Small intestine (tissue), 7 donors: ENCODE measurements at regions not wholly inside any gene's neighbourhood (a gene's known extent, or its start where the extent isn't known, plus 50 kb on each side); places are given as distances from the start of the nearest gene placed in this dataset.
"Not testable (repeated sequence)": the region's sequence is repeated elsewhere in the genome, so short reads cannot be mapped to it uniquely, and the experiment has no call there.

Experiments used
- DNase-seq, 2 donors: peaks; one replicate each; pipeline versions ENCODE4 v3.0.0 to v3.0.0-alpha.2; 2013
- FAIRE-seq: peaks from 2 replicates; lab custom pipeline; 2012; peaks lifted over from hg19 to GRCh38; lab: Jason Lieb, UNC
- H3K27ac ChIP-seq, 3 donors: one replicate each; pipeline ENCODE4 v1.5.1; 2013; ENCODE audit warnings: low read length in 2 of 3, mild to moderate bottlenecking in 2 of 3, control low read depth in 1 of 3, inconsistent platforms in 1 of 3, low read depth in 1 of 3, moderate library complexity in 1 of 3
- H3K27me3 ChIP-seq, 3 donors: one replicate each; pipeline ENCODE4 v1.6.1; 2013; ENCODE audit warnings: low read length in 3 of 3, inconsistent platforms in 1 of 3; ENCODE audit not compliant: control insufficient read depth in 3 of 3, insufficient read depth in 3 of 3
- H3K36me3 ChIP-seq, 3 donors: one replicate each; pipeline ENCODE4 v1.6.1; 2013; ENCODE audit warnings: low read length in 3 of 3, inconsistent platforms in 1 of 3, low read depth in 1 of 3, mild to moderate bottlenecking in 1 of 3, moderate library complexity in 1 of 3; ENCODE audit not compliant: control insufficient read depth in 3 of 3, insufficient read depth in 2 of 3
- H3K4me1 ChIP-seq, 3 donors: one replicate each; pipeline ENCODE4 v1.6.1; 2013; ENCODE audit warnings: low read length in 2 of 3, inconsistent platforms in 1 of 3, low read depth in 1 of 3, mild to moderate bottlenecking in 1 of 3, moderate library complexity in 1 of 3; ENCODE audit not compliant: control insufficient read depth in 3 of 3, insufficient read depth in 2 of 3
- H3K4me3 ChIP-seq, 3 donors: one replicate each; pipeline ENCODE4 v1.5.1; 2013; ENCODE audit warnings: low read length in 3 of 3, control low read depth in 1 of 3, inconsistent platforms in 1 of 3, low read depth in 1 of 3, mild to moderate bottlenecking in 1 of 3, moderate library complexity in 1 of 3
- H3K9me3 ChIP-seq, 2 donors: one replicate each; pipeline ENCODE4 v1.6.1; 2013; ENCODE audit warnings: low read depth in 1 of 2, low read length in 1 of 2; ENCODE audit not compliant: control insufficient read depth in 2 of 2, insufficient read depth in 1 of 2
- WGBS, 3 donors: extraction: QIAGEN DNeasy Blood & Tissue Kit; methylation state at CpG; one replicate each; pipeline ENCODE4 v1.1.7; 2013; 5-methylcytosine and 5-hydroxymethylcytosine counted together
- donor health status: healthy with polysubstance abuse.
- donor health status: control.
- donor health status: control.
- donor health status: Bipolar disorder and iron deficiency.
- donor health status: healthy.

DNA sequence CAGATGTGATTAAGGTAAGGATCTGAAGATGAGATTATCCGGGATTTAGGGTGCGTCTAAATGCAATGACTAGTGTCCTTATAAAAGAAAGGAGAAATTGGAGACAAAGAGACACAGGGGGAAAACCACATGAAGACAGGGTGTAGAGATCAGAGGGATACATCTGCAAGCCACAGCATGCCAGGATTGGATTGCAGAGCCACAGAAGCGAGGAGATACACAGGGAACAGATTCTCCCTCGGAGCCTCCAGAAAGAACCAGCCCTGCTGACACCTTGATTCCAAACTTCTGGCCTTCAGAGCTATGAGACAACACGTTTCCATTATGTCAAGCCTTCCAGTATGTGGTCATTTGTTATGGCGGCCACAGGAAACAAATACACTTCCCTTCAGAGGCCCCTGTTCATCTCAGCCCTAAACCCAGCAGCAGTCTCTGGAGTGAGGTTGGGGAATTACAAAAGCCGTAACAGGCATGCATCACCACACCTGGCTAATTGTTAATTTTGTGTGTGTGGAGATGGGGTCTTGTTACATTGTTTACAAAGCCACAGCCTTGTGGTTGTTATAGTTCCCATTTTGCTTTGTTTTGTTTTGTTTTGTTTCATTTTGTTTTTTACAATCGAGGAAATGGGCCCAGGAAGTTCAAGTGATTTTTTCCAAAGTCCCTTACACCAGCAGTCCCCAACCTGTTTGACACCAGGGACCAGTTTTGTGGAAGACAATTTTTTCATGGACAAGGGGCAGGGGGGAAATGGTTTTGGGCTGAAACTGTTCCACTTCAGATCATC lies 51.6 kb upstream of the LYRM9 start:
- no peaks in the 10 kb centered on the region for H3K36me3 ChIP-seq
- peaks cover 0 to 2% of the 10 kb centered on the region in 2 donors for H3K9me3 ChIP-seq
- 64 to 87% (median 73%) methylated on average over 8 of the region's 8 CpGs for WGBS, 3 donors
- peaks cover 0 to 5% (median 0%) of the 10 kb centered on the region in 3 donors for H3K4me1 ChIP-seq
- H3K4me3 ChIP-seq = no peak overlapping the region
- FAIRE-seq (no peak), DNase-seq (no peak)
- H3K27ac ChIP-seq = no peak overlapping the region
- H3K27me3 ChIP-seq = no peaks in the 10 kb centered on the region

DNA sequence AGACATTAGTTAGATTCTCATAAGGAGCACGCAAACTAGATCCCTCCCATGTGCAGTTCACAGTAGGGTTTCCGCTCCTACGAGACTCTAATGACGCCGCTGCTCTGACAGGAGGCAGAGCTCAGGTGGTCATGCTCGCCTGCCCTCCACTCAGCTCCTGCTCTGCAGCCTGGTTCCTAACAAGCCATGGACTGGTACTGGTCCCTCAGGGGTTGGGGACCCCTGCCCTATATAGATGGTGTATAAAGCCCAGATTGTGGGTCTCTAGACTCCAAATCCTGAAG lies 52.1 kb upstream of the LYRM9 start:
- H3K4me3 ChIP-seq = no peak overlapping the region
- no peak overlapping the region for H3K27ac ChIP-seq
- 92 to 96% (median 95%) methylated on average over 6 of the region's 6 CpGs for WGBS, 3 donors
- peaks cover 0 to 2% of the 10 kb centered on the region in 2 donors for H3K9me3 ChIP-seq
- H3K4me1 ChIP-seq = no peaks in the 10 kb centered on the region
- H3K36me3 ChIP-seq = no peaks in the 10 kb centered on the region
- no peak for DNase-seq
- H3K27me3 ChIP-seq = no peaks in the 10 kb centered on the region
- no peak for FAIRE-seq

DNA sequence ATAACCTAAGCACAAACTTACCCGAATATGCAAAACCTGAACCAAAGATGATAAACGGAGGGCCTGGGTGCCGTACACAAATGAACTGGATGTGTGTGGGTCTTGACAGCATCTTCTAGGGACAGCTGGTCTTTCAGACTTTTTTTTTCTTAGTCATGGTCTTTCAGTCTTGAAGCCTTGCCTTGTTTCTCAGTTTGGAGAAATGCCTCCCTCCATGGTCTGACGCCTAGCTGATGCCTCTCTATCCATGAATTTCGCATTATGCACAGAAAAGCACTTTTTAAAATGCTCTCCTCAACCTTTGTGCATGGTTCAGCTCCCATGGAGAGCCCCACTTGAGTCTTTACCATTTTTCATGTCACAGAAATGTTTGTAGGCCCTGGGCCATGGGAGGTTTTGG lies 52.8 kb upstream of the LYRM9 start:
- H3K4me1 ChIP-seq = no peaks in the 10 kb centered on the region
- no peaks in the 10 kb centered on the region for H3K27me3 ChIP-seq
- H3K9me3 ChIP-seq = peaks cover 0 to 2% of the 10 kb centered on the region in 2 donors
- H3K27ac ChIP-seq = no peak overlapping the region
- no peaks in the 10 kb centered on the region for H3K36me3 ChIP-seq
- no peak for FAIRE-seq
- whole genome bisulfite sequencing, 3 donors = 85 to 94% (median 91%) methylated on average over 5 of the region's 5 CpGs
- DNase-seq = no peak
- H3K4me3 ChIP-seq = no peak overlapping the region

- no peak for DNase-seq
- FAIRE-seq = no peak
- Histone ChIP-seq H3K27me3 (no peaks in the 10 kb centered on the region), H3K36me3 (no peaks in the 10 kb centered on the region), H3K27ac (no peak overlapping the region), H3K4me1 (no peaks in the 10 kb centered on the region), H3K4me3 (no peak overlapping the region), H3K9me3 (peaks cover 0 to 2% of the 10 kb centered on the region in 2 donors)
- 62 to 67% (median 62%) methylated on average over 2 of the region's 2 CpGs for WGBS, 3 donors
These were observed 53.3 kb upstream of the LYRM9 start for GRCh38 chr17:27946513-27946912.

- 54 to 64% (median 61%) methylated on average over 4 of the region's 4 CpGs for WGBS, 3 donors
These were observed 53.8 kb upstream of the LYRM9 start for GRCh38 chr17:27947005-27947406.

GRCh38 chr17:27949304-27949703 lies 56.1 kb upstream of the LYRM9 start:
- Histone ChIP-seq H3K4me1 (no peaks in the 10 kb centered on the region), H3K9me3 (no peaks in the 10 kb centered on the region), H3K36me3 (no peaks in the 10 kb centered on the region), H3K27me3 (no peaks in the 10 kb centered on the region), H3K27ac (no peak overlapping the region), H3K4me3 (no peak overlapping the region)
- no peak for DNase-seq
- FAIRE-seq = no peak
- 76 to 85% (median 76%) methylated on average over 3 of the region's 3 CpGs for WGBS, 3 donors

More at GRCh38 chr17:27947005-27947406, 53.8 kb upstream of the LYRM9 start:
- H3K27me3 ChIP-seq = no peaks in the 10 kb centered on the region
- no peak overlapping the region for H3K4me3 ChIP-seq
- H3K27ac ChIP-seq = no peak overlapping the region
- DNase-seq (no peak), FAIRE-seq (no peak)
- peaks cover 0 to 2% of the 10 kb centered on the region in 2 donors for H3K9me3 ChIP-seq
- no peaks in the 10 kb centered on the region for H3K4me1 ChIP-seq
- H3K36me3 ChIP-seq = no peaks in the 10 kb centered on the region

GRCh38 chr17:27950225-27950624 lies 57.1 kb upstream of the LYRM9 start:
- H3K4me1 ChIP-seq, H3K36me3 ChIP-seq, DNase-seq, H3K9me3 ChIP-seq, H3K4me3 ChIP-seq, FAIRE-seq, H3K27me3 ChIP-seq, H3K27ac ChIP-seq: not testable (repeated sequence)
- WGBS, 3 donors = 80 to 91% (median 90%) methylated on average over 7 of the region's 7 CpGs

- DNase-seq (no peak), FAIRE-seq (no peak)
- Histone ChIP-seq H3K4me1 (no peaks in the 10 kb centered on the region), H3K36me3 (no peaks in the 10 kb centered on the region), H3K27me3 (no peaks in the 10 kb centered on the region), H3K9me3 (no peaks in the 10 kb centered on the region), H3K4me3 (no peak overlapping the region), H3K27ac (no peak overlapping the region)
- 34 to 61% (median 39%) methylated on average over 5 of the region's 5 CpGs for WGBS, 3 donors
These were observed 57.8 kb upstream of the LYRM9 start for GRCh38 chr17:27950995-27951394.

DNA sequence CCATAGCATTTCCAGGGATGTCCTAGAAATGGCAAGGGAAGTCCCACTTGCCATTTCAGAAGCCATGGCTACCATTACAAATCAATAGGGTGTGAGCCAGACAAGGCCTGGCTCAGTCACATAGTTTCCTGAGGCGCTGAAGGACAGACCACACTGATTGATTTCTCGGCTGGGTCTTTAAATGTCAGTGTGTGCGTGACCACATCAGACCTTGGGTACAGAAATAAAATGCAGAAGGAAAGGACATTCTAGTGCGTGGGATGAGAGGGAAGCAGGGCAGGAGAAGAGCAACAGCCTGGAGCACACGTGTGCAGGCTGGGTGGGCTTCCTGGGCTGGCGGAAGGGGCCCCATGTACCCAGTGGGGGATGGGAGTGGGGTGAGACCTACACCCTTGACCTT lies 58.7 kb upstream of the LYRM9 start:
- H3K27me3 ChIP-seq = no peaks in the 10 kb centered on the region
- no peak overlapping the region for H3K4me3 ChIP-seq
- FAIRE-seq (no peak), DNase-seq (no peak)
- no peaks in the 10 kb centered on the region for H3K9me3 ChIP-seq
- no peaks in the 10 kb centered on the region for H3K36me3 ChIP-seq
- WGBS, 3 donors = 79 to 91% (median 80%) methylated on average over 6 of the region's 6 CpGs
- peaks cover 0 to 3% (median 0%) of the 10 kb centered on the region in 3 donors for H3K4me1 ChIP-seq
- H3K27ac ChIP-seq = no peak overlapping the region
